GM13977 (cell line): ENCODE measurements at regions not wholly inside any gene's neighbourhood (a gene's known extent, or its start where the extent isn't known, plus 50 kb on each side); places are given as distances from the start of the nearest gene placed in this dataset.
"Not testable (repeated sequence)": the region's sequence is repeated elsewhere in the genome, so short reads cannot be mapped to it uniquely, and the experiment has no call there.

Experiments used
- DNase-seq: peaks from one replicate; pipeline ENCODE4 v3.0.0; 2012; ENCODE audit warnings: low spot score
- CTCF ChIP-seq: IDR thresholded peaks from 2 replicates; pipeline ENCODE4 v1.5.1; 2012; ENCODE audit warnings: mild to moderate bottlenecking, control low read depth; ENCODE audit not compliant: insufficient read depth; ENCODE audit errors: extremely low read depth, missing control alignments
- in situ Hi-C: fragments of 300-500 bp; cut with MboI; formaldehyde crosslinking; loops from one replicate; pipeline ENCODE4 v1.12.0; 2022; ENCODE audit warnings: low sequenced_read_pairs, low pct_unique_long_range_greater_than_20kb, mixed read lengths, inconsistent platforms; ENCODE audit not compliant: unreplicated experiment

- DNase-seq = no peak
- in situ Hi-C loops = no loop called here
- no peak for TF ChIP-seq CTCF
These were observed 454.9 kb downstream of the PDGFC start for GRCh38 chr4:156516698-156517097.

- in situ Hi-C loops = no loop called here
- no peak for TF ChIP-seq CTCF
- DNase-seq = no peak
These were observed 456.3 kb downstream of the PDGFC start for GRCh38 chr4:156515295-156515694.

GRCh38 chr4:156512622-156513021, 459.0 kb downstream of the PDGFC start:
- in situ Hi-C loops = no loop called here
- DNase-seq = no peak
- TF ChIP-seq CTCF = no peak

DNA sequence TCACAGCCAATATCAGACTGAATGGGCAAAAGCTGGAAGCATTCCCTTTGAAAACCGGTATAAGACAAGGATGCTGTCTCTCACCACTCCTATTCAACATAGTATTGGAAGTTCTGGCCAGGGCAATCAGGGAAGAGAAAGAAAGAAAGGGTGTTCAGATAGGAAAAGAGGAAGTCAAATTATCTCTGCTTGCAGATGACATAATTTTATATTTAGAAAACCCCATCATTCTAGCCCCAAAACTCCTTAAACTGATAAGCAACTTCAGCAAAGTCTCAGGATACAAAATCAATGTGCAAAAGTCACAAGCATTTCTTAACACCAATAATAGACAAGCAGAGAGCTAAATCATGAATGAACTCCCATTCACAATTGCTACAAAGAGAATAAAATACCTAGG, 461.7 kb downstream of the PDGFC start:
- DNase-seq, in situ Hi-C loops: not testable (repeated sequence)

GRCh38 chr4:156505341-156505955, 466.2 kb downstream of the PDGFC start:
- no peak for DNase-seq
- in situ Hi-C loops = no loop called here
- no peak for TF ChIP-seq CTCF

DNA sequence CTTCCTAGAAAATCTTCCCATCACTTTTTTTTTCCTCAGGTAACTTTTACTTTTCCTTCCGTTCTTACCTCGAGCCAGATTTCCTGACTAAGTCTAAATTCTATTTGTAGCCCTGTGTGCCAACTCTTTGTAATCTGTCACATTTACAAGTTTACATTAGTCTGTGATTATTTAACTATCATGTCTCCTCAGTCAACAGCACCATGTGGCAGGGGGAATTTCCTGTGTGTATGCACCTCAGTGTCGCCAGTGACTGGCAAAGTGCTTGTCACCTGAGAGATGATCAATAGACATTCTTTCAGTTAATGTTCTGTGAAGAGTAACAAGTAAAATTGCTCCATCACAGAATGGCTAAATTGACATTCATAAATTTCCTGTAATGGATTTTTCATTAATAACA, 468.5 kb downstream of the PDGFC start:
- TF ChIP-seq CTCF = no peak
- in situ Hi-C loops = no loop called here
- DNase-seq = no peak

DNA sequence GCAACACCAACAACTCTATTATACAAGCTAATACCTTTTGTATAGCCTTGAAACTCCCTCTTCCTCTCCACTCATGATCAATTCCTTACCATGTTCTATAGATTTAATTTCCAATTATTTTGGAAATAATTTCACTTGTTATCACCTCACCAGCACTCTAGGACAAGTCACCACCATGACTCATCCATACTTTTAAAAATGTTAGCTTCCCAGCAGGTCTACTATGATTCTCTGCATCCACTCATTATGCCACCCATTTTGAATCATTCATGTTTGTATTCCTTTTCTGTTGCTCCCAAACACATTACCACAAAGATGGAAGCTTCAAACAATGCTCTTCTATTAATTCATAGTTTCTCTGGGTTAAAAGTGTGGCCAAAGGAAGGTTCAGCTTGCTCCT, 469.6 kb downstream of the PDGFC start:
- no peak for DNase-seq
- no peak for TF ChIP-seq CTCF
- in situ Hi-C loops = no loop called here
